GM12878 (cell line): ENCODE measurements at regions not wholly inside any gene's neighbourhood (a gene's known extent, or its start where the extent isn't known, plus 50 kb on each side); places are given as distances from the start of the nearest gene placed in this dataset.

Experiments
- ATAC-seq: fragments of 200-7000 bp; cut with Tn5 transposase; 3 replicates; pipeline ENCODE4 v1.9.1; 2020; ENCODE audit warnings: mild to moderate bottlenecking, moderate library complexity
- BruUV-seq: library from RNA; stranded (reverse); fragments of 400-500 nt; replicated peaks from 2 replicates; lab custom pipeline; 2021; lab: Mats Ljungman, UMichigan
- CTCF ChIA-PET: fragments of 300-600 bp; sonication (Branson Sonifier 250); formaldehyde crosslinking; extraction: SDS; loops from one replicate; lab custom pipeline; 2021; ENCODE audit warnings: inconsistent platforms; lab: Yijun Ruan, JAX
- POLR2A ChIA-PET: fragments of 350-600 bp; formaldehyde crosslinking; extraction: SDS; loops from one replicate; lab custom pipeline; 2021; ENCODE audit warnings: inconsistent platforms; lab: Charles Lee
- RAD21 ChIA-PET: fragments of 300-600 bp; sonication (Branson Sonifier 250); formaldehyde crosslinking; loops from one replicate; lab custom pipeline; 2023; ENCODE audit warnings: antibody characterized with exemption; ENCODE audit not compliant: unreplicated experiment; lab: Charles Lee
- SMC1A ChIA-PET: fragments of 300-600 bp; sonication (Branson Sonifier 250); formaldehyde crosslinking; loops from one replicate; lab custom pipeline; 2023; ENCODE audit not compliant: unreplicated experiment, uncharacterized antibody; lab: Charles Lee
- DNase-seq: peaks from one replicate; pipeline ENCODE4 v3.0.0-alpha.2; 2011; ENCODE audit warnings: low read depth, low spot score
- FAIRE-seq: peaks from 3 replicates; lab custom pipeline; 2011; peaks lifted over from hg19 to GRCh38; lab: Jason Lieb, UNC
- H2AFZ ChIP-seq: 2 replicates; pipeline ENCODE4 v1.6.0; 2011; ENCODE audit warnings: low read depth, low read length, control low read depth; ENCODE audit not compliant: control insufficient read depth
- H3K27ac ChIP-seq: 2 replicates; pipeline ENCODE4 v1.5.1; 2011; ENCODE audit warnings: control low read depth; ENCODE audit not compliant: control insufficient read depth, insufficient read depth
- H3K27me3 ChIP-seq, 2 experiments: replicated peaks in 1 of 2; 2 replicates each; pipeline versions ENCODE4 v1.6.0 to v1.6.1; 2011; ENCODE audit warnings: low read length in 1 of 2; ENCODE audit not compliant: control insufficient read depth in 2 of 2, insufficient read depth in 2 of 2
- H3K36me3 ChIP-seq, 2 experiments: 2 replicates each; pipeline ENCODE4 v1.5.1; 2011; ENCODE audit warnings: low read length in 1 of 2; ENCODE audit not compliant: control insufficient read depth in 2 of 2, insufficient read depth in 2 of 2
- H3K4me1 ChIP-seq: 2 replicates; pipeline ENCODE4 v1.6.1; 2011; ENCODE audit warnings: mild to moderate bottlenecking, low read length, moderate library complexity, mixed read lengths; ENCODE audit not compliant: control insufficient read depth, insufficient read depth
- H3K4me2 ChIP-seq: 2 replicates; pipeline ENCODE4 v1.6.0; 2011; ENCODE audit warnings: control low read depth; ENCODE audit not compliant: control insufficient read depth, insufficient read depth
- H3K4me3 ChIP-seq: fragments of 200-600 bp; sonication (generic); 2 replicates; pipeline ENCODE4 v1.5.1; 2016
- H3K79me2 ChIP-seq: 2 replicates; pipeline ENCODE4 v1.6.0; 2011; ENCODE audit warnings: low read length; ENCODE audit not compliant: control insufficient read depth, insufficient read depth
- H3K9ac ChIP-seq: 2 replicates; pipeline ENCODE4 v1.8.0; 2011; ENCODE audit warnings: low read length, control low read depth, mixed read lengths; ENCODE audit not compliant: control insufficient read depth, insufficient read depth
- H3K9me3 ChIP-seq: replicated peaks from 3 replicates; pipeline ENCODE4 v1.5.1; 2011; ENCODE audit warnings: mild to moderate bottlenecking, low read length; ENCODE audit not compliant: control insufficient read depth, insufficient read depth
- H4K20me1 ChIP-seq: 2 replicates; pipeline ENCODE4 v1.6.0; 2011; ENCODE audit not compliant: control insufficient read depth, insufficient read depth
- ASH2L ChIP-seq: fragments of 300-600, 200-600 bp; sonication (generic); IDR thresholded peaks from 2 replicates; pipeline ENCODE4 v1.6.1; 2017; ENCODE audit warnings: low read depth, mild to moderate bottlenecking, borderline replicate concordance
- IRF5 ChIP-seq: fragments of 450-650 bp; IDR thresholded peaks from 2 replicates; pipeline ENCODE4 v1.6.1; 2017; ENCODE audit warnings: borderline replicate concordance
- NBN ChIP-seq: fragments of 450-650 bp; IDR thresholded peaks from 2 replicates; pipeline ENCODE4 v1.6.1; 2016
- NFYB ChIP-seq: IDR thresholded peaks from 2 replicates; pipeline ENCODE4 v1.6.1; 2011; ENCODE audit warnings: low read depth, mild to moderate bottlenecking, low read length, improper control_type of control experiment, moderate library complexity; ENCODE audit not compliant: insufficient read depth
- NRF1 ChIP-seq: conservative IDR thresholded peaks from 2 replicates; pipeline ENCODE4 v1.6.1; 2011; ENCODE audit warnings: mild to moderate bottlenecking, low read depth, low read length, improper control_type of control experiment
- PRDM15 ChIP-seq: fragments of 450-650 bp; formaldehyde crosslinking; IDR thresholded peaks from 2 replicates; pipeline ENCODE4 v1.4.0; 2020; ENCODE audit warnings: mild to moderate bottlenecking, moderate library complexity
- RELA ChIP-seq: fragments of 450-650 bp; IDR thresholded peaks from 2 replicates; pipeline ENCODE4 v1.8.0; 2014; ENCODE audit warnings: borderline replicate concordance; ENCODE audit not compliant: partially characterized antibody
- SPI1 ChIP-seq: IDR thresholded peaks from 2 replicates; pipeline ENCODE4 v1.6.1; 2011; ENCODE audit warnings: low read depth, mild to moderate bottlenecking, low read length, moderate library complexity, borderline replicate concordance; ENCODE audit not compliant: insufficient read depth
- SREBF2 ChIP-seq: IDR thresholded peaks from 2 replicates; pipeline ENCODE4 v1.6.1; 2012; ENCODE audit warnings: mild to moderate bottlenecking, low read length
- ZNF24 ChIP-seq: fragments of 450-650 bp; IDR thresholded peaks from 2 replicates; pipeline ENCODE4 v1.6.1; 2017; ENCODE audit warnings: antibody characterized with exemption, mild to moderate bottlenecking
- WGBS: methylation state at CpG from one replicate; pipeline ENCODE4 v1.1.6; 2016; ENCODE audit warnings: low lambda C conversion rate; ENCODE audit not compliant: insufficient replicate concordance, insufficient coverage; ENCODE audit errors: missing lambda C conversion rate; 5-methylcytosine and 5-hydroxymethylcytosine counted together
- in situ Hi-C: fragments of 300-500 bp; cut with MboI; formaldehyde crosslinking; loops from 9 replicates; pipeline ENCODE4 v1.14.3; 2018; ENCODE audit warnings: mixed read lengths
- intact Hi-C: fragments of 100-400 bp; cut with micrococcal nuclease; formaldehyde crosslinking; loops from one replicate; pipeline ENCODE4 v1.14.2; 2022; ENCODE audit not compliant: unreplicated experiment
- TF ChIP-seq, protein P1 (sequence below): IDR thresholded peaks from 2 replicates; pipeline ENCODE4 v1.6.1; 2011; ENCODE audit warnings: borderline replicate concordance, low read depth, mild to moderate bottlenecking, moderate library complexity, mixed read lengths, low read length; ENCODE audit not compliant: insufficient read depth; ENCODE audit errors: extremely low read length
- TF ChIP-seq, protein P2 (sequence below): IDR thresholded peaks from 2 replicates; pipeline ENCODE4 v1.6.1; 2012; ENCODE audit warnings: mild to moderate bottlenecking, low read depth, low read length
- TF ChIP-seq, protein P3 (sequence below): IDR thresholded peaks from 2 replicates; pipeline ENCODE4 v1.6.1; 2012; ENCODE audit warnings: low read depth, low read length, improper control_type of control experiment

DNA sequence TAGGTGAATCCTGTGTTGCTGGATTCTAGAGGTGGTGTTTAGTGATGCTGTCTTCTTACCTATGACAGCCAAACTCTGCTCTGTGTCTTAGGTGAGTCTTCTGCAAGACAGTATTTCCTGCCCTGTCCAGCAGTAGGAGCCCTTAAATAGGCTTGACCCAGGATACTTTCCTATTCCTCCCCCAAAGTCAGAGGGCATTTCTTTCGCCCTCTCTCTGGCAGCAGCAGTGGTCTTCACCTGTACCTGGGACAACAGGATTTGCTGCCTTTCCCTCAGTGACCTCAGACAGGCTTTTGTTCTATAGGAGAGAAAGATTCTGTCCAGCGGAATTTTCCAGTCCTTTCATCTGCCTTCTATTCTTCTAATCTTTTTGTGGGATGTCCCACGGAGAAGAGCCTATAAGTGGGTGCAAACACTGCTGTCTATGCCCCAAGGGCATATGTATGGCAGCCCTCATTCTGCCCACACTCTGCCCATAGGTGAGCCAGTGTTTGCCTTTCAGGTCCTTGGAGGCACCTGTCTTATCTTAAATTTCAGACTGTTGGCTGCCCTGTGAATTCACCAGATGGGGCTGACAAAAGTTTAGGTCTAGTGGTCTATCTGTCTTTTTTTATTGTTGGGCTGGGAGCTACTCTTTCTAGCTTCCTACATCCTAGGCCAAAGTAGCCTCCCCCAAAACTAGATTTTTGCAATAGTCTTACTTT lies 177.3 kb upstream of the SPOPL start:
- Histone ChIP-seq H2AFZ (no peak overlapping the region), H3K36me3 (no peaks in the 10 kb centered on the region), H3K9me3 (no peaks in the 10 kb centered on the region), H4K20me1 (no peaks in the 10 kb centered on the region), H3K27ac (no peak overlapping the region), H3K27me3 (no peaks in the 10 kb centered on the region), H3K79me2 (no peaks in the 10 kb centered on the region), H3K4me1 (no peaks in the 10 kb centered on the region), H3K4me3 (no peak overlapping the region), H3K4me2 (no peak overlapping the region), H3K9ac (no peak overlapping the region)
- intact Hi-C loops (no loop called here), in situ Hi-C loops (no loop called here)
- ATAC-seq: peak; percentile 50
- DNase-seq: no peak
- no peak for FAIRE-seq
- 50% methylated on average over 3 of the region's 3 CpGs for WGBS
- POLR2A ChIA-PET: no interaction called here
- no TSS peak for BruUV-seq
- RAD21 ChIA-PET: no interaction called here
- SMC1A ChIA-PET: interaction anchor here (1.2 to 1.4 kb wide), 2 partner anchors 10 to 21 kb away, joined by 3 read pairs; no protein-coding TSS in a partner anchor
- CTCF ChIA-PET: no interaction called here
- TF ChIP-seq, protein P1, sequence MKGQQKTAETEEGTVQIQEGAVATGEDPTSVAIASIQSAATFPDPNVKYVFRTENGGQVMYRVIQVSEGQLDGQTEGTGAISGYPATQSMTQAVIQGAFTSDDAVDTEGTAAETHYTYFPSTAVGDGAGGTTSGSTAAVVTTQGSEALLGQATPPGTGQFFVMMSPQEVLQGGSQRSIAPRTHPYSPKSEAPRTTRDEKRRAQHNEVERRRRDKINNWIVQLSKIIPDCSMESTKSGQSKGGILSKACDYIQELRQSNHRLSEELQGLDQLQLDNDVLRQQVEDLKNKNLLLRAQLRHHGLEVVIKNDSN: no peak
- TF ChIP-seq, protein P2, sequence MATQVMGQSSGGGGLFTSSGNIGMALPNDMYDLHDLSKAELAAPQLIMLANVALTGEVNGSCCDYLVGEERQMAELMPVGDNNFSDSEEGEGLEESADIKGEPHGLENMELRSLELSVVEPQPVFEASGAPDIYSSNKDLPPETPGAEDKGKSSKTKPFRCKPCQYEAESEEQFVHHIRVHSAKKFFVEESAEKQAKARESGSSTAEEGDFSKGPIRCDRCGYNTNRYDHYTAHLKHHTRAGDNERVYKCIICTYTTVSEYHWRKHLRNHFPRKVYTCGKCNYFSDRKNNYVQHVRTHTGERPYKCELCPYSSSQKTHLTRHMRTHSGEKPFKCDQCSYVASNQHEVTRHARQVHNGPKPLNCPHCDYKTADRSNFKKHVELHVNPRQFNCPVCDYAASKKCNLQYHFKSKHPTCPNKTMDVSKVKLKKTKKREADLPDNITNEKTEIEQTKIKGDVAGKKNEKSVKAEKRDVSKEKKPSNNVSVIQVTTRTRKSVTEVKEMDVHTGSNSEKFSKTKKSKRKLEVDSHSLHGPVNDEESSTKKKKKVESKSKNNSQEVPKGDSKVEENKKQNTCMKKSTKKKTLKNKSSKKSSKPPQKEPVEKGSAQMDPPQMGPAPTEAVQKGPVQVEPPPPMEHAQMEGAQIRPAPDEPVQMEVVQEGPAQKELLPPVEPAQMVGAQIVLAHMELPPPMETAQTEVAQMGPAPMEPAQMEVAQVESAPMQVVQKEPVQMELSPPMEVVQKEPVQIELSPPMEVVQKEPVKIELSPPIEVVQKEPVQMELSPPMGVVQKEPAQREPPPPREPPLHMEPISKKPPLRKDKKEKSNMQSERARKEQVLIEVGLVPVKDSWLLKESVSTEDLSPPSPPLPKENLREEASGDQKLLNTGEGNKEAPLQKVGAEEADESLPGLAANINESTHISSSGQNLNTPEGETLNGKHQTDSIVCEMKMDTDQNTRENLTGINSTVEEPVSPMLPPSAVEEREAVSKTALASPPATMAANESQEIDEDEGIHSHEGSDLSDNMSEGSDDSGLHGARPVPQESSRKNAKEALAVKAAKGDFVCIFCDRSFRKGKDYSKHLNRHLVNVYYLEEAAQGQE: no peak
- TF ChIP-seq RELA (no peak), IRF5 (no peak), NBN (no peak), PRDM15 (CRISPR knock-in tag) (no peak), ZNF24 (no peak), SPI1 (no peak), SREBF2 (no peak), NRF1 (no peak), NFYB (no peak), ASH2L (no peak)
- TF ChIP-seq, protein P3, sequence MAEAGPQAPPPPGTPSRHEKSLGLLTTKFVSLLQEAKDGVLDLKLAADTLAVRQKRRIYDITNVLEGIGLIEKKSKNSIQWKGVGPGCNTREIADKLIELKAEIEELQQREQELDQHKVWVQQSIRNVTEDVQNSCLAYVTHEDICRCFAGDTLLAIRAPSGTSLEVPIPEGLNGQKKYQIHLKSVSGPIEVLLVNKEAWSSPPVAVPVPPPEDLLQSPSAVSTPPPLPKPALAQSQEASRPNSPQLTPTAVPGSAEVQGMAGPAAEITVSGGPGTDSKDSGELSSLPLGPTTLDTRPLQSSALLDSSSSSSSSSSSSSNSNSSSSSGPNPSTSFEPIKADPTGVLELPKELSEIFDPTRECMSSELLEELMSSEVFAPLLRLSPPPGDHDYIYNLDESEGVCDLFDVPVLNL: no peak
